Effector memory CD8-positive, alpha-beta T cell (primary cell): ENCODE measurements at regions not wholly inside any gene's neighbourhood (a gene's known extent, or its start where the extent isn't known, plus 50 kb on each side); places are given as distances from the start of the nearest gene placed in this dataset.
"Not testable (repeated sequence)": the region's sequence is repeated elsewhere in the genome, so short reads cannot be mapped to it uniquely, and the experiment has no call there.

ENCODE experiments used
- ATAC-seq: fragments of 150-1000 bp; cut with Tn5 transposase; replicated peaks from 2 replicates; pipeline ENCODE4 v1.10.0; 2021; ENCODE audit warnings: mild to moderate bottlenecking, moderate library complexity
- DNase-seq, 3 experiments: peaks; one replicate each; pipeline ENCODE4 v3.0.0; 2021
- H3K27ac Mint-ChIP-seq, 2 donors: one replicate each; pipeline ENCODE4 v1.8.0; 2022; ENCODE audit warnings: mild to moderate bottlenecking in 2 of 2, mixed read lengths in 2 of 2, moderate library complexity in 2 of 2
- H3K27me3 Mint-ChIP-seq, 2 donors: one replicate each; pipeline ENCODE4 v1.8.0; 2022; ENCODE audit warnings: mixed read lengths in 2 of 2
- H3K36me3 Mint-ChIP-seq: one replicate; pipeline ENCODE4 v1.8.0; 2022; ENCODE audit warnings: mild to moderate bottlenecking, moderate library complexity, mixed read lengths; ENCODE audit not compliant: insufficient read depth
- H3K4me1 Mint-ChIP-seq, 2 donors: one replicate each; pipeline ENCODE4 v1.8.0; 2022; ENCODE audit warnings: low read depth in 2 of 2, mixed read lengths in 2 of 2
- H3K4me3 Mint-ChIP-seq, 2 donors: one replicate each; pipeline ENCODE4 v1.8.0; 2022; ENCODE audit warnings: mild to moderate bottlenecking in 2 of 2, mixed read lengths in 2 of 2, moderate library complexity in 2 of 2
- H3K9me3 Mint-ChIP-seq, 2 donors: one replicate each; pipeline ENCODE4 v1.8.0; 2022; ENCODE audit warnings: mixed read lengths in 2 of 2

- Mint-ChIP-seq H3K4me3 (no peak overlapping the region), H3K36me3 (no peaks in the 10 kb centered on the region), H3K9me3 (peaks cover 24 to 44% of the 10 kb centered on the region in 2 donors), H3K4me1 (no peaks in the 10 kb centered on the region), H3K27me3 (no peaks in the 10 kb centered on the region), H3K27ac (no peak overlapping the region)
- DNase-seq = no peak
- ATAC-seq = no peak
Observed at GRCh38 chr12:37548266-37548805, 768.2 kb upstream of the ALG10B start.

GRCh38 chr12:37556957-37557356 is 759.6 kb upstream of the ALG10B start:
- not testable (repeated sequence) for H3K4me1 Mint-ChIP-seq, H3K27me3 Mint-ChIP-seq, H3K36me3 Mint-ChIP-seq, H3K27ac Mint-ChIP-seq, ATAC-seq, H3K4me3 Mint-ChIP-seq, DNase-seq
- peaks cover 10 to 13% of the 10 kb centered on the region in 2 donors for H3K9me3 Mint-ChIP-seq

GRCh38 chr12:37565112-37565511 is 751.5 kb upstream of the ALG10B start:
- DNase-seq = no peak
- ATAC-seq = no peak
- Mint-ChIP-seq H3K4me3 (no peak overlapping the region), H3K36me3 (no peaks in the 10 kb centered on the region), H3K4me1 (peaks cover 0 to 2% of the 10 kb centered on the region in 2 donors), H3K27me3 (no peaks in the 10 kb centered on the region), H3K9me3 (peaks cover 10 to 11% of the 10 kb centered on the region in 2 donors), H3K27ac (no peak overlapping the region)

GRCh38 chr12:37570547-37570946 is 746.0 kb upstream of the ALG10B start:
- not testable (repeated sequence) for H3K27me3 Mint-ChIP-seq, H3K4me3 Mint-ChIP-seq, H3K27ac Mint-ChIP-seq, H3K36me3 Mint-ChIP-seq, DNase-seq, ATAC-seq, H3K4me1 Mint-ChIP-seq
- H3K9me3 Mint-ChIP-seq = peaks cover 13 to 17% of the 10 kb centered on the region in 2 donors
